ENCODE measurements at regions not wholly inside any gene's neighbourhood (a gene's known extent, or its start where the extent isn't known, plus 50 kb on each side); places are given as distances from the start of the nearest gene placed in this dataset.
A peak's percentile ranks its signal among the peaks of the same experiment; 100 is the strongest.

DNA sequence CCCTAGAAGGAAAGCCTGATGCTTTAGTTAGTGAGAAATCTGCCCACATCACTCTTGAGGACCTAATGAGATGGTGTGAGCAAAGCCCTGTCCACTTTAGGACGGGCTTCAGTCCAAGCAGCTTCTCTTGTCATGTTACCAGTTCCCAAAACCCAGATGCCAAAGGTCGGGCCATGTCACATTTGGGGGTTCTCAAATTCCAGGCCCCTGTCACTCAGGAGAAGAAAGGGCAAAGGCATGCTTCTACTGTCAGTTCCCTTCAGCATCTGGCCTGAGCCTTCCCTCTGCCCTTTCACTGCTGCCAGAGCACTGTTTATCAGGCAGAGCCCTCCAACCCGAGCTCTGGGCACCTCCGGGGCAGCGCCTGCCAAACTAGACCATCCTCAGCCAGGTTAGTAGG is 556.0 kb downstream of the BNC2 start:
- no peak for DNase-seq

DNA sequence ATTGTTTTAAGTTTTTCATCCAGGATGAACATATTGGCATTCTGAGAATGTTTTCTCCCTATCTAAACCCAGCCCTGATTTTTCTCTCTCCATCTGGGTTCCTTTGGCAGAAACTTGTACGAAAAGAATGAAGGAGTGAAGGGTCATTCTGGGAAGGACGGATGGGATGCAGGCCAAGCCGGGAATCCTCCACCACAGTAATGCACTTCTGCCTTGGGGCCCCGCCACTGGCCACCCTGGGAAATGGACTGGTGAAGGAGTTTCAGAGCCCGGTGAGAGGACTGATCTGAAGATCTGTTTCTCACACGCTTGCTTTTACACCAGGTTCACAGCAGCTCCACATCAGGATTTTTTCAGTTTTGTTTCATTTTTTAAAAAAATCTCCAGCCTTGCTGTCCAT is 554.8 kb downstream of the BNC2 start:
- DNase-seq: no peak

DNA sequence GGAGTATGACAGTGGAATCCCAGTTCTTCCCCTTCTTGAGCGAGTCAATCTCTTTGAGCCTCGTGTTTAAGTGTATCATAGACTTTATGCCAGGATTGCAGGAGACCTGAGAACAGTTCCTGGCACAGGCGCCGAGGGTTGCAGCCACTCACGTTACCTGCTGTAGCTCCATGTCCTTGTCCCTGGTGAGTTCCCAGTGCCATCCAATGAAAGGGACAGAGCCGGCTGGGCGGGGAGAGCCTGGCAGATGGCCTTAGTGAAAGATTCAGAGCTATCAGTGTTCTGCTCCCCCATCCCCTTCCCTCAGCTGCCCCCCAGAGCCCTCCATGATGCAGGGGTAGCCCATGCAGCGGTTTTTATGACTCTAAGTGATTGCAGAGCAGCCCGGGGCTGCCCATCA is 554.0 kb downstream of the BNC2 start:
- DNase-seq: no peak

DNA sequence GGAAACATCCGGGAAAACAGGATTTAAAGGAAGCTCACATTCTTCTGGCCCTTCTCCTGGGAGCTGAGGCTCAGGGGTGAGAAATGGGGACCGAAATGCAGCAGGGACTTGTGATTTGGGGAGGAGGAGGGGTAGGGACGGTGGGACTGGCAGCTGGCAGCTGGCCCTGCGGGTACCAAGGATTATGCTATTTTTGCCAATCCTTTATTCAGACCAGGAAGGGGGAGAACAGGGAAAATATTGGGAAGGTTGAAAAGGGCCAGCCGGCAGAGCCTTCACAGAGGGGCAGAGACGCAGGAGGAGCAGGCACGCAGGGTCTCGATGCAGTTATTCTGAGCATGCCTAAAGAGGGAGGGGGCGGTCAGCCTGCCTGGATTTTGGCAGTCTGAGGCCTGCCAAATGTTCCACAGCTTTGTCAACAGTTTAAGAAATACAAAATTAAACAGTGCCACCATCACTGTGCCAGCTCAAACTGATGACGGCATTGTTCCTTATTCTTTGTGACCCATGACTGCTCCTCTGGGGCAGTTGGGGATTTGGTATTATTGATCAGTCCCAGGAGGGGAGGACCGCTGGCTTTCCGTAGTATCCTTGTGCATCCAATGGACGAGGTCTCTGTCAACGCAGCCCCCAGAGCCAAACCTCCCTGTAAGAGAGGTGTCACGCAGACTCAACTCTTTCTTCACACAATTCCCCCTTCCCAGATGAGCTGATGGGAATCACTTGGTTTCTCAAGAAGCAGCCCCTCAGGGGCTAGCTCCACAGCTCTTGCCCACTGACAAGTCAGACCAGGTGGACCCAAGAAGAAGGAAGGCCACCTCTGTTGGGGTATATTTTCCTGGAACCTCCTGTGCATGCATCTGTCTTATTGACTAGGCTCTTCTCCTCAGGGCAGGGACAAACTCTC is 553.3 kb downstream of the BNC2 start:
- DNase-seq: no peak

DNA sequence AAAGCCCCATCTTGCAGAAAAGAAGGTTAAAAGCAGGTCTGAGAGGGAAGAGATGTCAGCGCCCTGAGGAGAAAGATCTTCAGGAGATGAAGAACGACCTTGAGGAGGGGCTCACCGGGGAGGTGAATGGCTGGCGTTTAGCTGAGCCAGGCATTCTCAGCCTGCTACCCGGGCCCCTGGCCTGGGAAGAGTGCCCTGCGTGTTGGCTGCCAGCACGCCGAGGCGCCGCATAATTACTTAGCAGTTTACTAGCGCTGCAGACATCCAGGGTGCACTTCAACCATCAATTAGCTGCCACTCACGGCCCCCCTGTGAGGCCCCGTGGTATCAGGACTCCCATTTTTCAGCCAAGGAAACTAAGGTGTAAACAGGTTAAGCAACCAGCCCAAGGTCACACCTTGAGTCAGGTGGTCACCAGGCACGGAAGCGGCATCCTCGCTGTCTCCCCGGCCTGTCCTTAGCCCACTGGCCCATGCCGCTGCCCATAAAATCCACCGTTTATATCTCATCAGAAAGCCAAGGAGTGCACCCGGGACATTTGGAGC is 551.9 kb downstream of the BNC2 start:
- no peak for DNase-seq

DNA sequence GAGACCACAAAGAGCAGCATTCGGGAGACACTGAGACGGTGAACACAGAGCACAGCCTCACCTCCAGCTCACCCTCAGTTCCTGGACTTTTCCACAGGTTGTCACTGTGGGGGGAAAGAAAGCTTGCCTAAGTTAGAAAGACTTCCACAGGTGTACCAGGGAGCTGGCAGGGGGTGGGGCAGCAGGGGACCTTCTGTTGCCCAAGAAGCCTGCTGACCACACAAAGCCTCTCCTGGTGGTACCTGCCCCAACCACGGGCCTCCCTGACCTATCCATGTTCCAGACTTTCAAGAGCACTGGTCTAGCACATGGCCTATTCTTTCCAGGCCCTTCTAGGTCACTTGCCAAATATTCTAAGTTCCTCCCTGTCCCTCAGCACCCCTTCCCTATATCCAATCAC is 550.8 kb downstream of the BNC2 start:
- DNase-seq: no peak

DNA sequence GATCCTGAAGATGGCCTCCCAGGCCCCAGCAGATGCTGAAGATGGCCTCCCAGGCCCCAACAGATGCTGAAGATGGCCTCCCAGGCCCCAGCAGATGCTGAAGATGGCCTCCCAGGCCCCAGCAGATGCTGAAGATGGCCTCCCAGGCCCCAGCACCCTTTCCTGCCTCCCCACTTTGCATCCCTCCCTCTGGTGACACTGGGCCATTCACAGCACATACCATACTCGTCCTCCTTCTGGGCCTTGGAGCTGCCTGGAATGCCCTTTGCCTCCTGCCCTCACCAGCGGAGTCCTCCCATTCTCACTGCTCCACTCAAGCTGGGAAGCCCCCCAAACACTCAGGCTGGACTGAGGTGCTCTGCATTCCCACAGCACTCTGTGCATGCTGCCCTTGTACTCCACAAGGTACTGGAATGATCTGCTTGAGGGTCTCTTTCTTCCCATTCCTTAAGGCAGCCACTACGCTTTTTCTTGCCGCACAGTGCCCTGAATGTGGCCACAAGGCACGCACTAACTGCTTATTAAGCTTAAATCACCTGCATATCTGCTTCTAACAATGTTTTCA is 550.0 kb downstream of the BNC2 start:
- DNase-seq: no peak

DNA sequence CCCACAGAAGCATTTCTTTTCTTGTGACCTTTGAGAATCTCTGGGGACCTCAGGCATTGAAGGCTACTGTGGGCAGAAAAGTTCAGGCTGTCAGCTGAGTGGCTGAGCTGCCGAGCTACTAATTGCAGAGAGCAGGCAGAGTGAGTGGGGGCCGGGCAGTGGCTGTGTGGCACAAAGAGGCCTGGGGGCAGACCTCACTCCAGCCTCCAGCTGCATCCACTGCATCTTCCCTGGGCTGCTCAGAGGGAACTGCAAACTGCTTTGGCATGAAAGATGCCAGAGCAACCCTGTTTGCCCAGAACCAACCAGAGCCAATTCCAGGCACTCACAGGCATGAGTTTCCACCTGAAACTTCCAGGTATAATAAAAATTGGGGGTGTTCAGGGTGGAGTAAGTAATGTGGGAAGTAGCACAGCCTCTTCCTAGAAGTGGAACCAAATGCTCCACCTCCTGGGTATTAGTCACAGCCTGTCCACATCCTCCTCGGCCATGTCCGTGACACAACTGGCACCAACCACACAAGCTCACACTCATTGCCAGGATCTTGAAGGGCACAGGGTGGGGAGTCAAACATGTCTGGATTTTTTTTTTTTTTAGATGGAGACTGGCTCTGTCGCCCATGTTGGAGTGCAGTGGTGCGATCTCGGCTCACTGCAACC is 548.9 kb downstream of the BNC2 start:
- DNase-seq: no peak

DNA sequence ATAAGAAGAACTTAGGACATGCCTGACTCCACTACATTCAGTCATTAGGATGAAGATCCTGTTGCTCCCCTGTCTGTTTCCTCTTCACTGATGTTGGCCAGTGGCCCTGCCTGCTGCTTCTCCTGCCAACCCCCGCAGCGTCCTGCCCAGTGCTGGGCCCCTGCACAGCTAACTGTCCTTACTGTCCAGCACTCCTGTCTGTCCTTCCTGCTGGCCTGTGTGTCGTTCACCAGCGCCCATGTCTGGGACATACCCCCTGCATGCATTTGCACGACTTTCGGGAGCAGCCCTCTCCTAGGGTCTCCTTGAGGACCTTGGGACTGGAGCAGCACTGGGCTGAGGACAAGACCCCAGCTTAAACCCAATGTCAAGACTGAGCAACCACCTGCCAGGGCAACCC is 547.6 kb downstream of the BNC2 start:
- DNase-seq: no peak

DNA sequence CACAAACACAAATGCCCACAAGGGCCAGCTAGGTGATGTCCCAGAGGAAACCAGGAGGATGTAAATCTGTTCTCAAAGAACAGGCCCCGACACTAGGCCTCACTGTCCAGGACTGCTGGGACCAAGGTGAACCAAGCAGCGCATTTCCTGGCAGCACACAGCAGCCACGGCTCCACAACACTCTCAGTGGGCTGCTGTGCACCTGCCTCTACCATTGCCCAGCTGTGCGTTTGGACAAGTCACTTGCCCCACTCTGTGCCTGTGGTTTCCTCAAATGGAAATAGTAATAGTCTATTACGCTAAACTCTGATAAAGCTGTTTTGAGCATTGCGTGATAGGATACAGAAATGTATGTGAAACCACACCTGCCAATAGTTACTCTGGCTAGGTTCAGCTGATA is 544.5 kb downstream of the BNC2 start:
- no peak for DNase-seq

DNA sequence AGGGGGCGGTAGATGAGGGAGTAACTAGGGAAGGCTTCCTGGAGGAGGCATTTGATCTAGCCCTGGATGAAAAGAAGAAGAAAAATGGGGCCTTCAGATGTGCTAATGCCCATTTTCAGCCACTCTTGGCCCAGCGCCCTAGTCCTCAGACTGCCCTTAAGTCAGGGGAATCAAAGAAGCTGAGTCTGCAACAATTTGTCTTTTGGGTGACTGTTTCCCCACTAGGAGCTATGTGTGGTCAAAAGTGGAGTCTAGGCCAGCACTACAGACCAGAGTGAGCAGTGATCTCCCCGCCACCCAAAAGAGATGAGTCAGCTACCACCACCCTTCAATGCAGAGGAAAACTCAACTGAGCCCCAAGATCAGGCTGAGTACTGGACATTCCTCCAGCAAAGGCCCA is 542.1 kb downstream of the BNC2 start:
- no peak for DNase-seq

DNA sequence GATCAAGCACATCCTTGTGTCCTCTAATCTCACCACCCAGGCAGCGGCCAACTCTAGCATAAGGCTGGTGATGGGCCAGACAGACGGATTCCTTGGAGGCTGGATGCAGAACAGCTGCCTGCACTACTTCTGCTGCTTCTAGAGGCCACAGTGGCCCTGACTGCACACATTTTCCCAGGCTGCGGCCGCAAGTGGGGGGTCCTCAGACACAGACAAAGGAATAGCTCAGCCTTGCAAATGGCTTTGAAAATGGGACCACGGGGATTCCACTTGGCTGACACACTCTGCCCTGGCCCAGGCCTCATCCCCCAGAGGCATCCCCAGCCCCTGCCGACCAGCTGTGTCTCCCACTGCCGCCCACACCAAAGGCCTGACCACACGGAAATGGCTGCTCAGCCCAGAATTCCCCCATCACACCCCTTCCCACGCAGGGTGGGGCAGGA is 540.8 kb downstream of the BNC2 start:
- DNase-seq: no peak

DNA sequence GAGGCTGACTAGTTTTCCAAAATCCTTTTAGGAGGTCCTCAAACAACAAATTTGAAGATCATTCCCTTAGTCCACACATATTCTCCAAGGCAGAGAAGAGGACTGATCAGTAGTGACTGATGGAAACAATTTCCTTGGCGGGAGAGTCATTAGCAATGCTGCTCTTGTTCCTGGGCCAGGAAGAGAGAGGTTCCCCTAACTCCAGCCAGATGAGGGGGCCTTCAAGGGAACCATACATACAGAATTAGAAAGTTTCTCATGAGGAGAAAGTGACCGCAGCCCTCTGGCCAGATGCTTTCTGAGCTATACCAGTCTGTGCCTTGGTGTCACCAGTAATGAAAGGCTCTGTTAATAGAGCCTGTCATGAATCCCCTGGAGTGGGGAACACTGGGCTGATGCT is 539.4 kb downstream of the BNC2 start:
- no peak for DNase-seq

DNA sequence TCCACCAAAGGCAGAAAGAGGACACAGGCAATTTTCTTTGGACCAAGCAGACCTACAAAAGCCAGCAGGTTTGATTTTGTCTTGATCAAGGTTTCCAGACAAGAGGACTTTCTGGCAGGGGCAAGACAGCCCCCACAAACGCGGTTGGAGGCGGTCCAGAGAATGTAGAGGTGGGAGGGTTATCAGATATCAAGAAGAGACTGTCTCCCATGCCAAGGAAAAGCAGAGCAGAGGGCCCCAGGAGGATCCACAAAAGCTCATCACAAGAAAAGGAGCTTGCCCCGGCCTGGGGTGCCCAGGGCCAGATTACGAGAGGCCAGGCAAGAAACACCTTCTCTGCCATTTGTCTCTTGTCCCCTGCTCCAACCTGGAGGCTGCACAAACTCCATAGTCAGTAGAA is 538.9 kb downstream of the BNC2 start:
- DNase-seq: no peak

DNA sequence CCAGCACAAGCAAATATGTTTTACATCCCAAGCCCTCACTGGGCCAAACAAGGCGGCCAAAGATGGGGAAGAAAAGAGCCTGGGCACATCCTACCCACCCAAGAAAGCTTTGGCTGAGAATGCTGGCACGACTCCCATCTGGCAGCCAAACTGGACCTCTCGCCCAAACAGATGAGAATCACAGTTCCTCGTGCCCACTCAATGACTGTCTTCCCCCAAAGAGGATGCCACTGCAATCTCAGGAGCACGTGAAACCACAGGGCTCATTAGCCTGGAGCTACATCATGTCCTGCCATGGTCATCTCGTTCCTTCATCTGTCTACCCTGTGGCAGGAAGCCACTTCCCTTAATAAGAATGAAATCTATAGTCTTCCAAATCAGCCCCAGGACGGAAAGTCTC is 536.8 kb downstream of the BNC2 start:
- no peak for DNase-seq

DNA sequence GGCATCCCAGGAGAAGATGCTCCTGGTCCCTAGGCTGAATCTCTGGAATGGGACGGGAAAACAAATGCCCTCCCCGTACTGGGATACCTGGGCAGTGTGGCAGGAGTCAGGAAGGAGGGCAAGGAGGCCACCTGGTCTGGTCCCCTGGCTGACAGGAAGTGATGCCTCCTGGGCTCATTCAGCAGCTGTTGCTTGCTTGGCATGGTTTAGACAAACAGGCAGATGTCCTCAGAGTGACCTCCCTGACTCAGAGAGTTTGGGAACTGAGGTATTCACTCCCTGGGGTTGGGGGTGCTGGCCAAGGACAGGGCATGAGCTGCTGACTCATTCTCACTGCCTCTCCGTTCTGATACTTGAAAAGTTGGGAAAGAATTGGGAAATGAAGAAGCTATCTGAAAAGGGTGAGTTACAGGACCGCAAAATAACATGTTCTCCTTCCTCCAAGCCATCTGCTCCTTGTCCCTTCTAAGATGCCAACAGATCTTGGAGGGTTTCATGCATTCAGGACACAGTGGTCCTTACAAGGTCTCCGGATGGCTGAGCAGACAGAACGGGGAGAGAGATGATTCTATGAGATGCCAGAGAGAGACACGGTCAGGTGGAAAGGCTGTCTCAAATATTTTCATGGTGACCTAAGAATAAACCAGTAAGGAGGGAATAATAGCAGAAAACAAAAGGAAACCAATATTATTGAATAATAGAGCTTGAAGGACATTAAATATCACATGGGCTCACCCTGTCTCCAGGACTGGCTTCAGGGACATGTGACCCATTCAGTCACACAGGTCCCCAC is 534.5 kb downstream of the BNC2 start:
- peak; percentile 21 for DNase-seq

DNA sequence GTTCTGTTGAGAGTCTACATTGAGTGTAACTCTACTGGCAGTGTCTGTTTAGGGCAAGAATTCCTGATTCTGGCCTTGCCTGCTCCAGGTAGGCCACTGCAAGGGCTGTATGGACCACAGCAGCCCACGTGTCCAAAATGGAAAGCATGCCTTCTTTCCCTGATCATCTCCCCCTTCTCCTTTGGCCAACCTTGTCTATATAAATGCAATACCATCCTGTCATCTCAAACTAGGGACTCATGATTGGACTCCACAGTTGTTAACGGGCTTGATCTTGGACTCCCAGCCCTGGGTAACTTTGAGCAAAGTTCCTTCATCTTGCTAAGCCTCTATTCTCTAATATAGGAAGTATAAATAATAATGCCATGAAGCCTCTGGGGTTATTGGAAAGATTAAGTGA is 533.6 kb downstream of the BNC2 start:
- DNase-seq: no peak

DNA sequence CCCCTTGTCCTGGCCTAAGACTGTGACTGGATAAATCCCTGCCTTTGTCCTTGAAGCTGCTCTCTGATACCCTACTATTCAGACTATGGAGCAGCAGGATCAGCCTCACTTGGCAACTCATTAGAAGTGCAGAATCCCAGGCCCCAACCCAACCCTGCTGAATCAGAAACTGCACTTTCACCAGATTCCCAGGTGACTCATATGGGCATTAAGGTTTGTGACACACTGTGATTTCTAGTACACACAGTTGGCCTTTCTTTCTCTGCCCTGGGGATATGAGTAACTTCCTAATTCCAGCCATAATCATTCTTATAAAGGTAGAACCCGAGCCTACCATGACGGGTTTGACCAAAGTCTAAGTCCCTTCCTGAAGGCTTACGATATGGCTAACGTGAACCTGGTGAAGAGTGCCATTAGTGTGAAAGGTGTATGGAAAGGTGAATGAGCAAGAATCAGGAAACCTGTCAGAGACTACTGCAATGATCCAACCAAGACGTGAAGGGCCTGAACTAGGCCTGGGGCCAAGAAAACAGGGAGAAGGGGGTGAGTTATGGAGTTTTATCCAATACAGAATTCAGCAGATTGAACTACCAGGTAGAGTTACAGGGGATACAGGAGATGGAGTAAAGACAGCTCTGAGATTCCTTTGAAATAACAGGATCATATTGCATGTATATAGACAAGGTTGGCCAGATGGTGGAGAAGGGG is 533.0 kb downstream of the BNC2 start:
- DNase-seq: peak; percentile 34

DNA sequence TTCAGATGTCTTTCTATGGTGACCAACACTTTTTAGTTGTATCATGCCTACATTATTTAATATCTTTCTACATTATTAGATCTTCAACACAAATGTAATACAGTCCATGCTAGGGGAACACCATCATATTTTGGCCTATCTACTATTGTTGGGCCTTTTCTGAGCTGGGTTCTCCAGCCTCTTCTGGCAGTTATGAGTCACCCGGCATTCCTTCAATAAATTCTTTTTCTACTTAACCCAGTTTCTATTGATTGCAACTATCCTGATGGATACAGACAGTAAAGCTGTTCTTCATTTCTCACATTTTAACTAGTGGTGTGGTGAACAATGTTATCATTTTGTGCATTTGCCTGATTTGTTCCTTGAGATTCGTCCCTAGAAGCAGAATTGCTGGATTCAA is 529.3 kb downstream of the BNC2 start:
- DNase-seq: no peak

DNA sequence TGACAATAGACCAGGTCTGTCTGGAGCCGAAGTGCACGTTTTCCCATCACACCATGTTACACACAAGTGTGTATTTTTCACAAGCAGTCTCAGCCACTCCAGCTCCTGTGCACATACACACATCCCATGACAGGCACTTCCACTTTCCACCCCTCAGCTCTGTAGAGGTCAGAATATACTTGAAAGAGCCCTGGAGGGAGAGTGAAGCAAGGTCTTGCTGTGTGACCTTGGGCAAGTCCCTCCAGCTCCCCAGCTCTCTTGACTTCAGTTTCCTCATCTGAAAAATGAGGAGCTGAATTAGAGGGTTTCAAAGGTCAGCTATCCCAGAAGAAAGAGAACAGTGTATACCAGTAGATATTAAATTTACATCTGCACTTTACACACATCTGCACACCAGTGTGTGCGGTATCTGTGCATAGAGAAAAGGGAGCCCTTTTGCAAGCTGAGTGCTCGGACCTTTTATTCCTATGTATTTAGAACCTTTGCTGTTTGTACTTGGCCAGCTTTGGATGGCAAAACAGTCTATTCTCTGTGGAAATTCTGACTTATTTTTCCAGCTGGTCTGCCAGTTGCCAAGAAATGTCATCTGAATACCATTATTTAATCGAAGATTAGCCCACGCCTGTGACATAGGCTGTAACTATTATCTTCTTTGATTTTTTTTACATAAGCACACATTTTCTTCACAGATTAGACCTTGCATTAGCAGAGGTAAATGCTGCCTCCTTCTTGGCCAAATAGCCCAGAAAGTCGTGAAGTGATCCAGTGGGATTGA is 528.0 kb downstream of the BNC2 start:
- no peak for DNase-seq
